Endodermal cell (in vitro differentiated cells): ENCODE measurements at regions not wholly inside any gene's neighbourhood (a gene's known extent, or its start where the extent isn't known, plus 50 kb on each side); places are given as distances from the start of the nearest gene placed in this dataset.

Experiments used
- DNase-seq: peaks from one replicate; pipeline ENCODE4 v3.0.0-alpha.2; 2017
- H3K27ac ChIP-seq: 2 replicates; pipeline ENCODE4 v1.5.1; 2013; ENCODE audit warnings: mild to moderate bottlenecking, low read depth, low read length, moderate library complexity
- H3K27me3 ChIP-seq: 2 replicates; pipeline ENCODE4 v1.6.1; 2013; ENCODE audit warnings: mild to moderate bottlenecking, low read length, moderate library complexity; ENCODE audit not compliant: insufficient read depth, control insufficient read depth, poor library complexity, severe bottlenecking
- H3K36me3 ChIP-seq: 2 replicates; pipeline ENCODE4 v1.7.0; 2013; ENCODE audit warnings: mild to moderate bottlenecking, low read length, moderate library complexity; ENCODE audit not compliant: control insufficient read depth, insufficient read depth
- H3K4me1 ChIP-seq: one replicate; pipeline ENCODE4 v1.7.0; 2013; ENCODE audit warnings: low read length; ENCODE audit not compliant: control insufficient read depth, insufficient read depth
- H3K4me3 ChIP-seq: 2 replicates; pipeline ENCODE4 v1.5.1; 2013; ENCODE audit warnings: mild to moderate bottlenecking, low read length, moderate library complexity
- H3K9ac ChIP-seq: 2 replicates; pipeline ENCODE4 v1.6.1; 2013; ENCODE audit warnings: mild to moderate bottlenecking, low read length, moderate library complexity; ENCODE audit not compliant: poor library complexity, severe bottlenecking; ENCODE audit errors: extremely low read depth
- H3K9me3 ChIP-seq: 2 replicates; pipeline ENCODE4 v1.6.1; 2013; ENCODE audit warnings: mild to moderate bottlenecking, low read length, moderate library complexity; ENCODE audit not compliant: control insufficient read depth
- H3K27ac Mint-ChIP-seq: 2 replicates; pipeline ENCODE4 v1.8.0; 2020; ENCODE audit warnings: mixed read lengths
- H3K27me3 Mint-ChIP-seq: 2 replicates; pipeline ENCODE4 v1.8.0; 2021; ENCODE audit warnings: mild to moderate bottlenecking, mixed read lengths; ENCODE audit not compliant: insufficient read depth
- H3K36me3 Mint-ChIP-seq: 2 replicates; pipeline ENCODE4 v1.8.0; 2020; ENCODE audit warnings: low read depth, mixed read lengths
- H3K4me1 Mint-ChIP-seq: 2 replicates; pipeline ENCODE4 v1.8.0; 2020; ENCODE audit warnings: mixed read lengths
- H3K4me3 Mint-ChIP-seq: 2 replicates; pipeline ENCODE4 v1.8.0; 2020; ENCODE audit warnings: mild to moderate bottlenecking, moderate library complexity, mixed read lengths
- H3K9me3 Mint-ChIP-seq: 2 replicates; pipeline ENCODE4 v1.8.0; 2020; ENCODE audit warnings: mild to moderate bottlenecking, mixed read lengths
- WGBS, 2 experiments: methylation state at CpG; one replicate each; pipeline versions ENCODE4 v1.1.5 to v1.1.7; 2013; ENCODE audit warnings: missing lambda C conversion rate in 2 of 2, mixed read lengths in 1 of 2; ENCODE audit not compliant: insufficient coverage in 1 of 2, insufficient read length in 1 of 2; 5-methylcytosine and 5-hydroxymethylcytosine counted together
- TF ChIP-seq, protein P1 (sequence below): fragments of 200-600 bp; sonication (generic); conservative IDR thresholded peaks from 2 replicates; pipeline ENCODE4 v1.5.0; 2021; ENCODE audit warnings: antibody characterized with exemption, mild to moderate bottlenecking

DNA sequence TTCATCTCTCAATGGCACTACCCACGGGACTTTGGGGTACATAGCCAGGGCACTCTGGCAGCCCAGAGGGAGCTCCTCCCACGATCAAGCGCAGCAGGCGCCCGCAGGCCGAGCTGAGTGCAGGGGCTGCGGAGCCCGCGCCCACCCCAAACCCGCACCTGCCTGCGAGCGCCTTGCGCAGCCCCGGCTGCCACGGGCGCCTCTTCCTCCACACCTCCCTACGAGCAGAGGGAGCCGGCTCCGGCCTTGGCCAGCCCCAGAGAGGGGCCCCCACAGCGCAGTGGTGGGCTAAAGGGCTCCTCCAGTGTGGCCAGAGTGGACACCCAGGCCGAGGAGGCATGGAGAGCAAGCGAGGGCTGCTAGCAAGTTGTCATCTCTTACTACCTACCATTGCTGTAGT is 165.2 kb downstream of the UBE2E3 start:
- Histone ChIP-seq H3K9me3 (no peaks in the 10 kb centered on the region), H3K27ac (no peak overlapping the region), H3K36me3 (no peaks in the 10 kb centered on the region), H3K27me3 (peaks cover 4% of the 10 kb centered on the region), H3K4me3 (no peak overlapping the region), H3K9ac (no peak overlapping the region), H3K4me1 (no peaks in the 10 kb centered on the region)
- H3K27me3 Mint-ChIP-seq, result no peaks in the 10 kb centered on the region
- no peak overlapping the region for H3K27ac Mint-ChIP-seq
- WGBS, 2 experiments, result 95 to 96% methylated on average over 4 to 22 of the region's 22 CpGs
- TF ChIP-seq, protein P1, sequence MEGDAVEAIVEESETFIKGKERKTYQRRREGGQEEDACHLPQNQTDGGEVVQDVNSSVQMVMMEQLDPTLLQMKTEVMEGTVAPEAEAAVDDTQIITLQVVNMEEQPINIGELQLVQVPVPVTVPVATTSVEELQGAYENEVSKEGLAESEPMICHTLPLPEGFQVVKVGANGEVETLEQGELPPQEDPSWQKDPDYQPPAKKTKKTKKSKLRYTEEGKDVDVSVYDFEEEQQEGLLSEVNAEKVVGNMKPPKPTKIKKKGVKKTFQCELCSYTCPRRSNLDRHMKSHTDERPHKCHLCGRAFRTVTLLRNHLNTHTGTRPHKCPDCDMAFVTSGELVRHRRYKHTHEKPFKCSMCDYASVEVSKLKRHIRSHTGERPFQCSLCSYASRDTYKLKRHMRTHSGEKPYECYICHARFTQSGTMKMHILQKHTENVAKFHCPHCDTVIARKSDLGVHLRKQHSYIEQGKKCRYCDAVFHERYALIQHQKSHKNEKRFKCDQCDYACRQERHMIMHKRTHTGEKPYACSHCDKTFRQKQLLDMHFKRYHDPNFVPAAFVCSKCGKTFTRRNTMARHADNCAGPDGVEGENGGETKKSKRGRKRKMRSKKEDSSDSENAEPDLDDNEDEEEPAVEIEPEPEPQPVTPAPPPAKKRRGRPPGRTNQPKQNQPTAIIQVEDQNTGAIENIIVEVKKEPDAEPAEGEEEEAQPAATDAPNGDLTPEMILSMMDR, result no peak
- H3K4me1 Mint-ChIP-seq, result no peaks in the 10 kb centered on the region
- peaks cover 8% of the 10 kb centered on the region for H3K9me3 Mint-ChIP-seq
- no peak for DNase-seq
- H3K36me3 Mint-ChIP-seq, result no peaks in the 10 kb centered on the region
- H3K4me3 Mint-ChIP-seq, result no peak overlapping the region

GRCh38 chr2:181146171-181146570 is 165.8 kb downstream of the UBE2E3 start:
- Histone ChIP-seq H3K36me3 (no peaks in the 10 kb centered on the region), H3K27ac (no peak overlapping the region), H3K9ac (no peak overlapping the region), H3K9me3 (no peaks in the 10 kb centered on the region), H3K27me3 (peaks cover 4% of the 10 kb centered on the region), H3K4me1 (no peaks in the 10 kb centered on the region), H3K4me3 (no peak overlapping the region)
- WGBS, 2 experiments, result 93 to 100% methylated on average over 1 to 2 of the region's 2 CpGs
- TF ChIP-seq, protein P1, result no peak
- no peaks in the 10 kb centered on the region for H3K36me3 Mint-ChIP-seq
- H3K27me3 Mint-ChIP-seq, result no peaks in the 10 kb centered on the region
- peaks cover 8% of the 10 kb centered on the region for H3K9me3 Mint-ChIP-seq
- no peak for DNase-seq
- no peaks in the 10 kb centered on the region for H3K4me1 Mint-ChIP-seq
- H3K4me3 Mint-ChIP-seq, result no peak overlapping the region
- H3K27ac Mint-ChIP-seq, result no peak overlapping the region

- TF ChIP-seq, protein P1, result no peak
- H3K36me3 ChIP-seq, result no peaks in the 10 kb centered on the region
- Mint-ChIP-seq H3K4me1 (no peaks in the 10 kb centered on the region), H3K27ac (no peak overlapping the region), H3K9me3 (peaks cover 8% of the 10 kb centered on the region), H3K36me3 (no peaks in the 10 kb centered on the region), H3K27me3 (no peaks in the 10 kb centered on the region), H3K4me3 (no peak overlapping the region)
- no peak overlapping the region for H3K4me3 ChIP-seq
- WGBS, 2 experiments, result 55% methylated on average over 1 of the region's 2 CpGs; no CpG with 5 or more reads in 1 of the 2 experiments
- no peaks in the 10 kb centered on the region for H3K27me3 ChIP-seq
- H3K27ac ChIP-seq, result no peak overlapping the region
- DNase-seq, result no peak
- H3K9me3 ChIP-seq, result no peaks in the 10 kb centered on the region
- no peaks in the 10 kb centered on the region for H3K4me1 ChIP-seq
- H3K9ac ChIP-seq, result no peak overlapping the region
These were observed 168.7 kb downstream of the UBE2E3 start for GRCh38 chr2:181149056-181149455.
